DND-41 (cell line): ENCODE measurements at regions not wholly inside any gene's neighbourhood (a gene's known extent, or its start where the extent isn't known, plus 50 kb on each side); places are given as distances from the start of the nearest gene placed in this dataset.
"Not testable (repeated sequence)": the region's sequence is repeated elsewhere in the genome, so short reads cannot be mapped to it uniquely, and the experiment has no call there.

Experiments used
- CTCF ChIP-seq: IDR thresholded peaks from 2 replicates; pipeline ENCODE4 v1.5.1; 2012; ENCODE audit warnings: borderline replicate concordance, low read length, moderate library complexity, mild to moderate bottlenecking; ENCODE audit not compliant: poor library complexity, severe bottlenecking; ENCODE audit errors: extremely low read depth
- EZH2 ChIP-seq: IDR thresholded peaks from 3 replicates; pipeline ENCODE4 v1.6.1; 2012; ENCODE audit warnings: borderline replicate concordance, low read depth, mild to moderate bottlenecking, moderate library complexity, low read length, inconsistent platforms; ENCODE audit not compliant: severe bottlenecking

- not testable (repeated sequence) for TF ChIP-seq CTCF, EZH2
Observed at GRCh38 chr13:43969919-43970318, 90.2 kb downstream of the LACC1 start.
